D721Med (cell line): ENCODE measurements at regions not wholly inside any gene's neighbourhood (a gene's known extent, or its start where the extent isn't known, plus 50 kb on each side); places are given as distances from the start of the nearest gene placed in this dataset.

Source experiments
- DNase-seq: peaks from one replicate; pipeline ENCODE4 v3.0.0; 2011; ENCODE audit warnings: low spot score; ENCODE audit not compliant: insufficient read length
- FAIRE-seq: peaks from 2 replicates; lab custom pipeline; 2011; peaks lifted over from hg19 to GRCh38; lab: Jason Lieb, UNC
- CTCF ChIP-seq: IDR thresholded peaks from 2 replicates; pipeline ENCODE4 v1.5.1; 2012; ENCODE audit warnings: mild to moderate bottlenecking, control low read depth; ENCODE audit not compliant: insufficient read depth; ENCODE audit errors: missing control alignments

- no peak for DNase-seq
- FAIRE-seq, result peak; percentile 98
- no peak for TF ChIP-seq CTCF
Observed at GRCh38 chr18:59047321-59048047, 92.2 kb upstream of the SEC11C start.

GRCh38 chr18:59048048-59048363, 91.7 kb upstream of the SEC11C start:
- FAIRE-seq, result no peak
- TF ChIP-seq CTCF, result no peak
- DNase-seq, result no peak

- no peak for TF ChIP-seq CTCF
- FAIRE-seq (no peak), DNase-seq (no peak)
Observed at GRCh38 chr18:59048378-59048777, 91.3 kb upstream of the SEC11C start.

GRCh38 chr18:59049721-59050660, 89.7 kb upstream of the SEC11C start:
- no peak for FAIRE-seq
- no peak for TF ChIP-seq CTCF
- DNase-seq, result peak; percentile 99

GRCh38 chr18:59050661-59051057, 89.0 kb upstream of the SEC11C start:
- no peak for TF ChIP-seq CTCF
- DNase-seq, result no peak
- no peak for FAIRE-seq

- peak; percentile 98 for FAIRE-seq
- DNase-seq, result no peak
- no peak for TF ChIP-seq CTCF
Observed at GRCh38 chr18:59051470-59052165, 88.1 kb upstream of the SEC11C start.
